GM12865 (cell line): ENCODE measurements at regions not wholly inside any gene's neighbourhood (a gene's known extent, or its start where the extent isn't known, plus 50 kb on each side); places are given as distances from the start of the nearest gene placed in this dataset.

ENCODE experiments used
- DNase-seq: peaks from one replicate; pipeline ENCODE4 v3.0.0; 2010; ENCODE audit warnings: low read depth
- H3K4me3 ChIP-seq: 2 replicates; pipeline ENCODE4 v1.5.1; 2011; ENCODE audit warnings: mild to moderate bottlenecking, low read depth, low read length, control low read depth
- CTCF ChIP-seq: IDR thresholded peaks from 2 replicates; pipeline ENCODE4 v1.5.1; 2011; ENCODE audit warnings: low read length, control low read depth, low read depth, inconsistent platforms; ENCODE audit not compliant: insufficient read depth; ENCODE audit errors: missing control alignments

DNA sequence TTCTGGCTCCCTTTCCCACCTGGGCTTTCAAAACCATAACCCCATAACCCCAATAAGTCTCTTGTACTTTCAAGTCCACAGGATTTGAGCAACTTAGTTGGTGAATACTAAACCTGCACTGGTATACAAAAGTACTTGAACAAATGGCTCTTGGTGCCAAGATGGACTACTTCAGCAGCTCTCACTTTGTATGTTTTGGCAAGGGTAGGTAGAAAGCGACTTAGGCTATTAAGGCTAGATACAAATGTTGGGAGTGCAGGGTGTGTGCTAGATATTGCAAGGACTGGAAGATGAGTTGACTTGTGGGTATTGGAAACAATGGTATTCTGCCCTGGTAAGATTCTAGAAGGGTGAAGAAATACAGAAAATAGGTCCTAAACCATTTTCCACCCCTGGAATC is 182.6 kb upstream of the MOCS1 start:
- no peak for TF ChIP-seq CTCF
- DNase-seq: no peak
- H3K4me3 ChIP-seq: no peak overlapping the region

GRCh38 chr6:40112350-40112749 is 178.1 kb upstream of the MOCS1 start:
- H3K4me3 ChIP-seq: no peak overlapping the region
- no peak for TF ChIP-seq CTCF
- no peak for DNase-seq

DNA sequence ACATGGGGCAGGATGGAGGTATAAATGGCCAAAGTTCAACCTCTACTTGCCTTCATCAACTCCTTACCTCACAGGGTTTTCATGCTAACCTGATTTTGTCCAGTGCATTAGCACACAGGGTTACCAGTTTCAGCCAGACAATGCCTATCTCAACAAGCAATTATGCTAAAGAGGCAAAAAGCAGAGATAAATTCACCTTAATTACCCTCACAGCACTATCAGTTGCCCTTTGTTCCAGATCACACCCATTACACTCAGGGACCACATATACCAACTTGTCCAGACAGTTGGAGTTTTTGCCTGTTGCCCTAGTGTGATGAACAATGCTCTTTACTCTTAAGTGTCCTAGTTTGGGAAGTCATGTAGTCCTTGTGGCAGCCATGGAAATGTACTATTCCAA is 174.5 kb upstream of the MOCS1 start:
- TF ChIP-seq CTCF: no peak
- DNase-seq: no peak
- H3K4me3 ChIP-seq: no peak overlapping the region

GRCh38 chr6:40106840-40107239 is 172.6 kb upstream of the MOCS1 start:
- TF ChIP-seq CTCF: no peak
- DNase-seq: no peak
- no peak overlapping the region for H3K4me3 ChIP-seq

GRCh38 chr6:40098774-40099173 is 164.5 kb upstream of the MOCS1 start:
- H3K4me3 ChIP-seq: no peak overlapping the region
- no peak for TF ChIP-seq CTCF
- no peak for DNase-seq

DNA sequence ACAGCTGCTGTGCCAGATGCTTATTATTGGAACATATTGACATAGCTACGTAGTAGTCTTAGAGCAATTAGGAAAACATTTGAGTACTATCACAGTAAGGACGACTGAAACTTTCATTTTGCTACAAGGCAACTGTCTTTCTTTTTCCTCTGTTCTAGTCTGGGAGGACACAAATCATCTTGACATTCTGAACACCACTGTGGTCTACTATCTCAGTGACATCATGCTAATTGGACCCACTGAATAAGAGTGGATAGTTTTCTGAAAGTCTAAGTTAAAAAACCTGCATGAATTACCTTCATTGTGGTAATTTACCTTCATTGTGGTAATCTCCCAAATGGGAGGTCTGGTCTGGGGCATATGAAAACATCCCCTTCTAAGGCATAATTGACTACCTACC is 163.3 kb upstream of the MOCS1 start:
- TF ChIP-seq CTCF: no peak
- H3K4me3 ChIP-seq: no peak overlapping the region
- DNase-seq: no peak

DNA sequence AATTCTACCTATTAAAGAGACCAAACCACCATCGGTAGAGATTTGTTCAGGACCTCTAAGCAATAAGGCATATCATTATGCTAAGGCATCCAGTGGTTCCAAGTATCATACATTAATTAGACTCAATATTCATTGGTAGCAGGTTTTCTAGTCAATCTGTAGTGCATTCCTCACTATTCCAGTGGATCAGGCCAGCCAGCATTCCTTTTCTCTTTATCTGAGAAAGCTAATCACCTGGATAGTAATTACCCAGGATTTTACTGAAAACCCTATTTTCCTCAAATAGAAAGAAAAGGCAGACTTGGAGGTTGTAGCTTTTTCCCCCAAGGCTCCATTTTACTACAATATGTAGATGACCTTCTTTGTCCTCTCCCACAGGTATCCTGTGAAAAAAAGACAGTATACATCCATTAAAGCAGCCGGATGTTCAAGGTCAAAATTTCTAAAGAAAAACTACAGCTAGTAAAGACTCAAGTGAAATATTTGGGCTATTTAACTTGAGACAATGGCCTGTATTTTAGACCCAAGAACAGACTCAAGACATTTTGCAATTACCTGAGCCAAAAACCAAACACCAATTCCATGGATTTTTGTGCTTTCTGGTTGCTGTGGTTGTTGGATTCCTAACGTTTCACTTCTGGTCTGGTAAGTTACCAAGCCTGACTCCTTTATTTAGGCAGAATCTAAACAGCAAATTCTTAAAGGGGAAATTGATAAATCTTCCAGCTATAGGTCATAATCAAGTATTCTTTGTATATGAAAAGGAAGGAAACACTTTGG is 149.1 kb upstream of the MOCS1 start:
- no peak for DNase-seq
- no peak overlapping the region for H3K4me3 ChIP-seq
- no peak for TF ChIP-seq CTCF
